Ascending aorta (tissue), 2 donors: ENCODE measurements at regions not wholly inside any gene's neighbourhood (a gene's known extent, or its start where the extent isn't known, plus 50 kb on each side); places are given as distances from the start of the nearest gene placed in this dataset.

ENCODE experiments used
- DNase-seq, 2 donors: peaks; one replicate each; pipeline ENCODE4 v3.0.0-alpha.2; 2019; ENCODE audit warnings: low spot score in 2 of 2
- H3K27ac ChIP-seq, 2 donors: fragments of 200-600 bp; sonication (generic); one replicate each; pipeline ENCODE4 v1.5.1; 2016 to 2017; ENCODE audit warnings: mild to moderate bottlenecking in 1 of 2
- H3K27me3 ChIP-seq: fragments of 200-600 bp; sonication (generic); one replicate; pipeline ENCODE4 v1.5.1; 2017
- H3K36me3 ChIP-seq, 2 donors: fragments of 200-600 bp; sonication (generic); one replicate each; pipeline ENCODE4 v1.5.1; 2016
- H3K4me1 ChIP-seq, 2 donors: fragments of 200-600 bp; sonication (generic); one replicate each; pipeline ENCODE4 v1.5.1; 2016 to 2017; ENCODE audit warnings: mild to moderate bottlenecking in 1 of 2
- H3K4me3 ChIP-seq, 2 donors: fragments of 200-600 bp; sonication (generic); one replicate each; pipeline ENCODE4 v1.5.1; 2016 to 2017; ENCODE audit warnings: mild to moderate bottlenecking in 1 of 2
- H3K9me3 ChIP-seq, 2 donors: fragments of 200-600 bp; sonication (generic); one replicate each; pipeline ENCODE4 v1.5.1; 2016
- CTCF ChIP-seq, 3 experiments: fragments of 200-600 bp in 2 of 3; fragments of 450-650 bp in 1 of 3; sonication (generic) in 2 of 3; IDR thresholded peaks; one replicate each; pipeline ENCODE4 v1.5.1; 2016 to 2019; ENCODE audit warnings: antibody characterized with exemption in 3 of 3, mild to moderate bottlenecking in 1 of 3, moderate library complexity in 1 of 3
- intact Hi-C: fragments of 100-400 bp; cut with DNase I; formaldehyde crosslinking; loops from one replicate; pipeline ENCODE4 v1.15.1; 2023

- H3K27me3 ChIP-seq: no peaks in the 10 kb centered on the region
- no peak for TF ChIP-seq CTCF (IDR thresholded peaks at IDR 0.05)
- intact Hi-C loops: no loop called here
- H3K4me3 ChIP-seq: no peak overlapping the region
- H3K4me1 ChIP-seq: no peaks in the 10 kb centered on the region
- no peaks in the 10 kb centered on the region for H3K36me3 ChIP-seq
- H3K27ac ChIP-seq: no peak overlapping the region
- DNase-seq: no peak
- no peaks in the 10 kb centered on the region for H3K9me3 ChIP-seq
These were observed 141.5 kb upstream of the KCNK2 start for GRCh38 chr1:214941061-214941460.

GRCh38 chr1:214943054-214943453, 139.5 kb upstream of the KCNK2 start:
- H3K4me3 ChIP-seq: no peak overlapping the region
- no peak overlapping the region for H3K27ac ChIP-seq
- TF ChIP-seq CTCF (IDR thresholded peaks at IDR 0.05): no peak
- intact Hi-C loops: no loop called here
- no peak for DNase-seq
- H3K9me3 ChIP-seq: no peaks in the 10 kb centered on the region
- no peaks in the 10 kb centered on the region for H3K4me1 ChIP-seq
- no peaks in the 10 kb centered on the region for H3K36me3 ChIP-seq
- no peaks in the 10 kb centered on the region for H3K27me3 ChIP-seq

- intact Hi-C loops: no loop called here
- Histone ChIP-seq H3K9me3 (no peaks in the 10 kb centered on the region), H3K4me1 (no peaks in the 10 kb centered on the region), H3K4me3 (no peak overlapping the region), H3K27me3 (no peaks in the 10 kb centered on the region), H3K36me3 (no peaks in the 10 kb centered on the region), H3K27ac (no peak overlapping the region)
- TF ChIP-seq CTCF (IDR thresholded peaks at IDR 0.05): no peak
- no peak for DNase-seq
These were observed 135.9 kb upstream of the KCNK2 start for GRCh38 chr1:214946615-214947014.

- Histone ChIP-seq H3K27ac (no peak overlapping the region), H3K9me3 (no peaks in the 10 kb centered on the region), H3K4me1 (no peaks in the 10 kb centered on the region), H3K4me3 (no peak overlapping the region), H3K27me3 (no peaks in the 10 kb centered on the region), H3K36me3 (no peaks in the 10 kb centered on the region)
- intact Hi-C loops: no loop called here
- TF ChIP-seq CTCF (IDR thresholded peaks at IDR 0.05): no peak
- DNase-seq: no peak
These were observed 129.9 kb upstream of the KCNK2 start for GRCh38 chr1:214952648-214953047.

GRCh38 chr1:214953901-214954616, 128.5 kb upstream of the KCNK2 start:
- H3K27ac ChIP-seq: no peak overlapping the region
- DNase-seq: no peak
- no peaks in the 10 kb centered on the region for H3K36me3 ChIP-seq
- no peak for TF ChIP-seq CTCF (IDR thresholded peaks at IDR 0.05)
- no peak overlapping the region for H3K4me3 ChIP-seq
- intact Hi-C loops: no loop called here
- no peaks in the 10 kb centered on the region for H3K4me1 ChIP-seq
- no peaks in the 10 kb centered on the region for H3K27me3 ChIP-seq
- H3K9me3 ChIP-seq: no peaks in the 10 kb centered on the region

GRCh38 chr1:214954617-214954949, 128.0 kb upstream of the KCNK2 start:
- no peak for DNase-seq
- Histone ChIP-seq H3K36me3 (no peaks in the 10 kb centered on the region), H3K27ac (no peak overlapping the region), H3K9me3 (no peaks in the 10 kb centered on the region), H3K4me3 (no peak overlapping the region), H3K27me3 (no peaks in the 10 kb centered on the region), H3K4me1 (no peaks in the 10 kb centered on the region)
- TF ChIP-seq CTCF (IDR thresholded peaks at IDR 0.05): no peak
- intact Hi-C loops: no loop called here
